Osteocyte (in vitro differentiated cells): ENCODE measurements at regions not wholly inside any gene's neighbourhood (a gene's known extent, or its start where the extent isn't known, plus 50 kb on each side); places are given as distances from the start of the nearest gene placed in this dataset.

Source experiments
- DNase-seq: peaks from one replicate; pipeline ENCODE4 v3.0.0; 2021; ENCODE audit warnings: mixed read lengths; ENCODE audit not compliant: unreplicated experiment; ENCODE audit errors: extremely low spot score
- H3K27ac Mint-ChIP-seq: one replicate; pipeline ENCODE4 v1.8.0; 2021; ENCODE audit warnings: mild to moderate bottlenecking, mixed read lengths; ENCODE audit not compliant: unreplicated experiment
- H3K27me3 Mint-ChIP-seq: one replicate; pipeline ENCODE4 v1.8.0; 2021; ENCODE audit warnings: mixed read lengths; ENCODE audit not compliant: unreplicated experiment
- H3K36me3 Mint-ChIP-seq: one replicate; pipeline ENCODE4 v1.8.0; 2021; ENCODE audit warnings: mixed read lengths; ENCODE audit not compliant: unreplicated experiment
- H3K4me1 Mint-ChIP-seq: one replicate; pipeline ENCODE4 v1.8.0; 2021; ENCODE audit warnings: mixed read lengths; ENCODE audit not compliant: unreplicated experiment
- H3K4me3 Mint-ChIP-seq: one replicate; pipeline ENCODE4 v1.8.0; 2021; ENCODE audit warnings: mild to moderate bottlenecking, moderate library complexity, mixed read lengths; ENCODE audit not compliant: unreplicated experiment
- H3K9me3 Mint-ChIP-seq: one replicate; pipeline ENCODE4 v1.8.0; 2021; ENCODE audit warnings: mixed read lengths; ENCODE audit not compliant: unreplicated experiment
- TF ChIP-seq, protein P1 (sequence below): fragments of 200-600 bp; sonication (generic); IDR thresholded peaks from 2 replicates; pipeline ENCODE4 v1.5.0; 2021; ENCODE audit warnings: antibody characterized with exemption, mild to moderate bottlenecking, moderate library complexity

DNA sequence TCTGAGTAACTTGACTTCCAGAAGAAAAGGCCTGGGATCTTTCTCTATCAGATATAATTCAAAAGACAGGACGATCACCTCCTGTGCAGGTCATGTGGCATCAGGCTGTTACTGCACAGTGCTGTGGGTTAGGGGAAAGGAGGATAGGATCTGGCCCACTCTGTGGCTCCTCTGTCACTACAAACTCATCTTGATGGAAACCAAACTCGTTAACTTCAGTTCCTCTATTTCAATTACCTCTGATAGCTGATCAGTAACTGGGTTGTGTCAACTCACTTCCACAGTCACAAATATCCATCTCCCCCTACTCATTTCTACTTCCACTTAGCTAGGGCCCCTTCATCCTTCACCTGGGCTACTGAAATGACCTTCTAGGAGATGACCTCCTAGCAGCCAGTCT, 95.2 kb downstream of the RCN1 start:
- Mint-ChIP-seq H3K9me3 (no peaks in the 10 kb centered on the region), H3K36me3 (no peaks in the 10 kb centered on the region), H3K4me1 (no peaks in the 10 kb centered on the region), H3K4me3 (no peak overlapping the region), H3K27ac (no peak overlapping the region), H3K27me3 (peaks cover 32% of the 10 kb centered on the region)
- TF ChIP-seq, protein P1, sequence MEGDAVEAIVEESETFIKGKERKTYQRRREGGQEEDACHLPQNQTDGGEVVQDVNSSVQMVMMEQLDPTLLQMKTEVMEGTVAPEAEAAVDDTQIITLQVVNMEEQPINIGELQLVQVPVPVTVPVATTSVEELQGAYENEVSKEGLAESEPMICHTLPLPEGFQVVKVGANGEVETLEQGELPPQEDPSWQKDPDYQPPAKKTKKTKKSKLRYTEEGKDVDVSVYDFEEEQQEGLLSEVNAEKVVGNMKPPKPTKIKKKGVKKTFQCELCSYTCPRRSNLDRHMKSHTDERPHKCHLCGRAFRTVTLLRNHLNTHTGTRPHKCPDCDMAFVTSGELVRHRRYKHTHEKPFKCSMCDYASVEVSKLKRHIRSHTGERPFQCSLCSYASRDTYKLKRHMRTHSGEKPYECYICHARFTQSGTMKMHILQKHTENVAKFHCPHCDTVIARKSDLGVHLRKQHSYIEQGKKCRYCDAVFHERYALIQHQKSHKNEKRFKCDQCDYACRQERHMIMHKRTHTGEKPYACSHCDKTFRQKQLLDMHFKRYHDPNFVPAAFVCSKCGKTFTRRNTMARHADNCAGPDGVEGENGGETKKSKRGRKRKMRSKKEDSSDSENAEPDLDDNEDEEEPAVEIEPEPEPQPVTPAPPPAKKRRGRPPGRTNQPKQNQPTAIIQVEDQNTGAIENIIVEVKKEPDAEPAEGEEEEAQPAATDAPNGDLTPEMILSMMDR, result no peak
- DNase-seq, result no peak

DNA sequence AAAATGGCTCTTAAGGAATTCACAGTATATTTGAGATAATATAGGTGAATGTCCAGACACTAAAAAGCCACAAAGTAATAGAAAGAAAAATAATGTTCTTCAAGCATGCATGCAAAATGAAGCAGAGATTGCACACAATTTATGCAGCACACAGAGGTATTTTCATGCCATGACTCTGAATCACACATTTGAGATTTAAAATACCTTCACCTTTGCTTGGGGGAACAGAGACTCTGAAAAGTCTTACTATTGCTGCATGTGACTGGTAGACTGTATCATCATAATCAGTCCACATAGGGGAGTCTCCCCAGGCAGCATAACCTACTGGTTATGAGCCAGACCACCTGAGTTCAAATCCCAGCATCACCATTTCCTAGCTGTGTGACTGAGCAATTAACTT, 96.2 kb downstream of the RCN1 start:
- TF ChIP-seq, protein P1, result no peak
- Mint-ChIP-seq H3K27ac (no peak overlapping the region), H3K9me3 (no peaks in the 10 kb centered on the region), H3K36me3 (no peaks in the 10 kb centered on the region), H3K4me3 (no peak overlapping the region), H3K27me3 (peaks cover 32% of the 10 kb centered on the region), H3K4me1 (no peaks in the 10 kb centered on the region)
- no peak for DNase-seq

DNA sequence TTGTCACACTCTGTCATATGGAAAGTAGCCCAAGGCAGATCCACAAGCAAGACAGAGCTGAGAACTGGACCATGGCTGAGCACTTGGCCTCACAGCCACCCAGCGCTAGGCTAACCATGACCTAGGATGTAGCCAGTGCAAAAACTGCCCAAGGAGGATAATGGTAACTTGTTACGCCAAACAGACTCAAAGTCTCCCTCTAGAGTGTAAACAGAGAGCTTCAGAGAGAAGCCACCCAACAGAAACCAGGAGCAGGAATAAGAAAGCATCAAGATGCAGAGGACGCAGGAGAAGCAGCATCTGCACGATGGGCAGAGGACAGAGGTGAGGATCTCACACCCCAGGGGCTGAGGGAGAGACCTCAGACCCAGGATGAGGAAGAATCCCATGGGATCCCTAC, 97.9 kb downstream of the RCN1 start:
- Mint-ChIP-seq H3K4me3 (no peak overlapping the region), H3K27ac (no peak overlapping the region), H3K9me3 (no peaks in the 10 kb centered on the region), H3K27me3 (peaks cover 25% of the 10 kb centered on the region), H3K4me1 (no peaks in the 10 kb centered on the region), H3K36me3 (no peaks in the 10 kb centered on the region)
- DNase-seq, result no peak
- TF ChIP-seq, protein P1, result no peak

DNA sequence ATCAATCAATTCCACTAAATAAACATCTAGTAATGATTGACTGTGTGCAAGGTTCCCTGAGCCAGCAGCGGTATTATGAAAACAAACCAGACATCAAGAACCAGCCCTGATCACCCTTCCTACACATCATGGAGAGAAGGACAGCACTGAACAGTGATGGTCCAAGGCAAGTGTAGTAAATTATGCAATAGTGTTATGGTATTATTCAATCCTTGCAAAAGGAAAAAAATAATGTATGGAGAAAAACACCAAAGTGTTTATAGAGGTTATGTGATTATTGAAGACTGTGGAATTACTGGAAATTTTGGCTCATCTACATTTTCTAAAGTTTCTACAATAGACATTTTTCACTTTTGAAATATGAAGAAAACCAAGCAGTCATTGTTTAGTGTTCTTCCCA, 105.3 kb downstream of the RCN1 start:
- DNase-seq, result no peak
- TF ChIP-seq, protein P1, result no peak
- no peaks in the 10 kb centered on the region for H3K9me3 Mint-ChIP-seq
- H3K4me1 Mint-ChIP-seq, result no peaks in the 10 kb centered on the region
- H3K27me3 Mint-ChIP-seq, result peaks cover 24% of the 10 kb centered on the region
- no peak overlapping the region for H3K4me3 Mint-ChIP-seq
- no peaks in the 10 kb centered on the region for H3K36me3 Mint-ChIP-seq
- no peak overlapping the region for H3K27ac Mint-ChIP-seq

DNA sequence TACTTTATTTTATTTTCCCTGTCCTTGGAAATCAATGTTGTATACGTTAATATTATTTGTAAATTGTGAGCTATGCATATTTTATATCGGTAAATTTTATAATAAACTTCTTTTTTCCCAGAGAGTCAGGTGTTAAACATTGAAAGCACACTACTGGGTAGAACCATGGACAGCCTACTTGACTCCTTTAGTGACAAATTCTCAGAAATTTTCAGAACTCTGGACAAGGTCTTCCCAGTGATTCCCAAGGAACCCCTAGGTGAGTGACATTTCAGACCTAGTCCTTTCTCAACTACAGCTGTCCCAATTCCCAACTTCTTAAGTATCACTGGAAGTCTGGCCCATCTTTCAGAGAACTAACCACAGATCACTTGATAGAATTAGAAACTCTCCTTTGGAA, 107.2 kb downstream of the RCN1 start:
- Mint-ChIP-seq H3K4me3 (no peak overlapping the region), H3K36me3 (no peaks in the 10 kb centered on the region), H3K27me3 (peaks cover 19% of the 10 kb centered on the region), H3K4me1 (no peaks in the 10 kb centered on the region), H3K27ac (no peak overlapping the region), H3K9me3 (no peaks in the 10 kb centered on the region)
- TF ChIP-seq, protein P1, result no peak
- DNase-seq, result no peak
